Ovary (tissue), 7 donors: ENCODE measurements at regions not wholly inside any gene's neighbourhood (a gene's known extent, or its start where the extent isn't known, plus 50 kb on each side); places are given as distances from the start of the nearest gene placed in this dataset.

Source experiments
- DNase-seq, 5 donors: peaks; one replicate each; pipeline ENCODE4 v3.0.0-alpha.2; 2019 to 2020
- H3K27ac ChIP-seq, 2 donors: fragments of 200-600 bp; one replicate each; pipeline versions ENCODE4 v1.5.1 to v1.8.0; 2019 to 2022
- H3K27me3 ChIP-seq: fragments of 200-600 bp; one replicate; pipeline ENCODE4 v1.8.0; 2022
- H3K36me3 ChIP-seq: fragments of 200-600 bp; sonication (generic); one replicate; pipeline ENCODE4 v1.5.1; 2019
- H3K4me1 ChIP-seq: one replicate; pipeline ENCODE4 v1.8.1; 2013; ENCODE audit warnings: mild to moderate bottlenecking, moderate library complexity; ENCODE audit not compliant: insufficient read depth
- H3K4me3 ChIP-seq: fragments of 200-600 bp; sonication (generic); one replicate; pipeline ENCODE4 v1.5.1; 2017
- H3K9me3 ChIP-seq, 2 donors: fragments of 200-600 bp in 1 of 2; sonication (generic) in 1 of 2; one replicate each; pipeline versions ENCODE4 v1.5.1 to v1.8.1; 2013 to 2019; ENCODE audit warnings: mild to moderate bottlenecking in 1 of 2, moderate library complexity in 1 of 2
- CTCF ChIP-seq, 3 donors: fragments of 450-650 bp in 2 of 3; fragments of 200-600 bp in 1 of 3; IDR thresholded peaks; one replicate each; pipeline versions ENCODE4 v1.5.1 to v1.8.0; 2016 to 2022; ENCODE audit warnings: antibody characterized with exemption in 3 of 3, mild to moderate bottlenecking in 1 of 3
- EP300 ChIP-seq: sonication (generic); formaldehyde crosslinking; IDR thresholded peaks from one replicate; pipeline ENCODE4 v1.6.1; 2017; ENCODE audit warnings: antibody characterized with exemption
- POLR2A ChIP-seq: fragments of 450-650 bp; IDR thresholded peaks from one replicate; pipeline ENCODE4 v1.6.1; 2017; ENCODE audit warnings: antibody characterized with exemption, mild to moderate bottlenecking, moderate library complexity
- WGBS, 3 donors: extraction: QIAGEN DNeasy Blood & Tissue Kit in 1 of 3; methylation state at CpG; one replicate each; pipeline versions ENCODE4 v1.1.5 to v1.1.7; 2013 to 2017; 5-methylcytosine and 5-hydroxymethylcytosine counted together
- intact Hi-C, 4 donors: fragments of 100-400 bp; cut with DNase I; formaldehyde crosslinking; loops; one replicate each; pipeline versions ENCODE4 v1.11.0 to v1.15.1; 2022 to 2023
- donor health status: DM: no; HTN: no; CAD: no; lungs with moderate emphysema.
- donor health status: DM: no; HTN: no; CAD: no.
- donor health status: Bipolar disorder and iron deficiency.
- donor health status: DM: no; HTN: no; CAD: no.
- donor health status: DM: yes; HTN: yes; CAD: no.

GRCh38 chr12:75939016-75939642 lies 92.4 kb downstream of the PHLDA1 start:
- Histone ChIP-seq H3K4me3 (no peak overlapping the region), H3K9me3 (no peaks in the 10 kb centered on the region), H3K27me3 (no peaks in the 10 kb centered on the region), H3K4me1 (no peaks in the 10 kb centered on the region), H3K36me3 (no peaks in the 10 kb centered on the region), H3K27ac (no peak overlapping the region)
- no peak for DNase-seq
- intact Hi-C loops, result no loop called here
- WGBS, 3 donors, result 87 to 89% (median 88%) methylated on average over 5 of the region's 5 CpGs
- TF ChIP-seq POLR2A (no peak), EP300 (no peak), CTCF (IDR thresholded peaks at IDR 0.05) (no peak)

- H3K36me3 ChIP-seq, result no peaks in the 10 kb centered on the region
- no peak for DNase-seq
- no peak for TF ChIP-seq EP300
- TF ChIP-seq POLR2A, result no peak
- TF ChIP-seq CTCF (IDR thresholded peaks at IDR 0.05), result no peak
- WGBS, 3 donors, result 70 to 97% (median 96%) methylated on average over 2 of the region's 2 CpGs
- intact Hi-C loops, result no loop called here
- no peaks in the 10 kb centered on the region for H3K9me3 ChIP-seq
- no peak overlapping the region for H3K27ac ChIP-seq
- no peak overlapping the region for H3K4me3 ChIP-seq
- peaks cover 2% of the 10 kb centered on the region for H3K4me1 ChIP-seq
- H3K27me3 ChIP-seq, result no peaks in the 10 kb centered on the region
These were observed 93.4 kb downstream of the PHLDA1 start for GRCh38 chr12:75938189-75938588.

- TF ChIP-seq POLR2A (no peak), CTCF (IDR thresholded peaks at IDR 0.05) (no peak), EP300 (no peak)
- no peaks in the 10 kb centered on the region for H3K9me3 ChIP-seq
- no peak for DNase-seq
- no peak overlapping the region for H3K4me3 ChIP-seq
- no peak overlapping the region for H3K27ac ChIP-seq
- H3K27me3 ChIP-seq, result no peaks in the 10 kb centered on the region
- intact Hi-C loops, result no loop called here
- WGBS, 3 donors, result 54 to 66% (median 65%) methylated on average over 1 of the region's 1 CpG
- H3K36me3 ChIP-seq, result no peaks in the 10 kb centered on the region
- H3K4me1 ChIP-seq, result peaks cover 2% of the 10 kb centered on the region
These were observed 94.1 kb downstream of the PHLDA1 start for GRCh38 chr12:75937486-75937885.

GRCh38 chr12:75936515-75937440 lies 94.8 kb downstream of the PHLDA1 start:
- WGBS, 3 donors, result 93 to 98% (median 93%) methylated on average over 5 of the region's 5 CpGs
- Histone ChIP-seq H3K27ac (no peak overlapping the region), H3K4me3 (no peak overlapping the region), H3K9me3 (no peaks in the 10 kb centered on the region), H3K27me3 (no peaks in the 10 kb centered on the region), H3K4me1 (peaks cover 2% of the 10 kb centered on the region), H3K36me3 (no peaks in the 10 kb centered on the region)
- no peak for DNase-seq
- no peak for TF ChIP-seq EP300
- no peak for TF ChIP-seq CTCF (IDR thresholded peaks at IDR 0.05)
- TF ChIP-seq POLR2A, result no peak
- intact Hi-C loops, result no loop called here
